ENCODE measurements at regions not wholly inside any gene's neighbourhood (a gene's known extent, or its start where the extent isn't known, plus 50 kb on each side); places are given as distances from the start of the nearest gene placed in this dataset.
"Not testable (repeated sequence)": the region's sequence is repeated elsewhere in the genome, so short reads cannot be mapped to it uniquely, and the experiment has no call there.

GRCh38 chr11:23893126-23893525, 603.7 kb upstream of the LUZP2 start:
- no peaks in the 10 kb centered on the region for H3K36me3 Mint-ChIP-seq (ENCODE audit: low read depth)
- no peak overlapping the region for H3K27ac Mint-ChIP-seq
- DNase-seq (no peak), ATAC-seq (no peak)
- peaks cover 19% of the 10 kb centered on the region for H3K9me3 Mint-ChIP-seq
- H3K27me3 Mint-ChIP-seq, result no peaks in the 10 kb centered on the region
- H3K4me3 Mint-ChIP-seq, result no peak overlapping the region
- no peaks in the 10 kb centered on the region for H3K4me1 Mint-ChIP-seq

- Mint-ChIP-seq H3K4me1 (no peaks in the 10 kb centered on the region), H3K9me3 (peaks cover 8% of the 10 kb centered on the region), H3K4me3 (no peak overlapping the region), H3K27ac (no peak overlapping the region), H3K36me3 (ENCODE audit: low read depth) (no peaks in the 10 kb centered on the region), H3K27me3 (no peaks in the 10 kb centered on the region)
- DNase-seq (no peak), ATAC-seq (no peak)
Measured at GRCh38 chr11:23897453-23898286, 599.2 kb upstream of the LUZP2 start.

- H3K9me3 Mint-ChIP-seq, result peaks cover 9% of the 10 kb centered on the region
- ATAC-seq, result no peak
- no peaks in the 10 kb centered on the region for H3K36me3 Mint-ChIP-seq (ENCODE audit: low read depth)
- no peaks in the 10 kb centered on the region for H3K4me1 Mint-ChIP-seq
- no peak for DNase-seq
- H3K4me3 Mint-ChIP-seq, result no peak overlapping the region
- H3K27ac Mint-ChIP-seq, result no peak overlapping the region
- H3K27me3 Mint-ChIP-seq, result no peaks in the 10 kb centered on the region
Measured at GRCh38 chr11:23903044-23903704, 593.7 kb upstream of the LUZP2 start.

- Mint-ChIP-seq H3K9me3 (no peaks in the 10 kb centered on the region), H3K27ac (no peak overlapping the region), H3K36me3 (ENCODE audit: low read depth) (no peaks in the 10 kb centered on the region), H3K27me3 (no peaks in the 10 kb centered on the region), H3K4me3 (no peak overlapping the region), H3K4me1 (no peaks in the 10 kb centered on the region)
- DNase-seq (no peak), ATAC-seq (no peak)
Measured at GRCh38 chr11:23919455-23919854, 577.4 kb upstream of the LUZP2 start.

- Mint-ChIP-seq H3K4me3 (no peak overlapping the region), H3K9me3 (peaks cover 4% of the 10 kb centered on the region), H3K27me3 (no peaks in the 10 kb centered on the region), H3K4me1 (no peaks in the 10 kb centered on the region), H3K27ac (no peak overlapping the region), H3K36me3 (ENCODE audit: low read depth) (no peaks in the 10 kb centered on the region)
- no peak for DNase-seq
- ATAC-seq, result no peak
Measured at GRCh38 chr11:23923357-23923756, 573.5 kb upstream of the LUZP2 start.

- Mint-ChIP-seq H3K4me1 (no peaks in the 10 kb centered on the region), H3K4me3 (no peak overlapping the region), H3K27me3 (no peaks in the 10 kb centered on the region), H3K36me3 (ENCODE audit: low read depth) (no peaks in the 10 kb centered on the region), H3K27ac (no peak overlapping the region), H3K9me3 (peaks cover 4% of the 10 kb centered on the region)
- no peak for ATAC-seq
- DNase-seq, result no peak
Measured at GRCh38 chr11:23924226-23924625, 572.6 kb upstream of the LUZP2 start.

- no peak for DNase-seq
- H3K36me3 Mint-ChIP-seq (ENCODE audit: low read depth), result no peaks in the 10 kb centered on the region
- ATAC-seq, result no peak
- H3K9me3 Mint-ChIP-seq, result peaks cover 4% of the 10 kb centered on the region
- no peaks in the 10 kb centered on the region for H3K27me3 Mint-ChIP-seq
- H3K27ac Mint-ChIP-seq, result no peak overlapping the region
- H3K4me1 Mint-ChIP-seq, result no peaks in the 10 kb centered on the region
- H3K4me3 Mint-ChIP-seq, result no peak overlapping the region
Measured at GRCh38 chr11:23931443-23931842, 565.4 kb upstream of the LUZP2 start.

- DNase-seq (no peak), ATAC-seq (no peak)
- Mint-ChIP-seq H3K27me3 (no peaks in the 10 kb centered on the region), H3K36me3 (ENCODE audit: low read depth) (no peaks in the 10 kb centered on the region), H3K4me3 (no peak overlapping the region), H3K9me3 (peaks cover 4% of the 10 kb centered on the region), H3K27ac (no peak overlapping the region), H3K4me1 (no peaks in the 10 kb centered on the region)
Measured at GRCh38 chr11:23932485-23932898, 564.4 kb upstream of the LUZP2 start.

GRCh38 chr11:23933721-23934120, 563.1 kb upstream of the LUZP2 start:
- H3K27ac Mint-ChIP-seq, result no peak overlapping the region
- H3K4me3 Mint-ChIP-seq, result no peak overlapping the region
- ATAC-seq (no peak), DNase-seq (no peak)
- H3K9me3 Mint-ChIP-seq, result peaks cover 4% of the 10 kb centered on the region
- no peaks in the 10 kb centered on the region for H3K36me3 Mint-ChIP-seq (ENCODE audit: low read depth)
- no peaks in the 10 kb centered on the region for H3K4me1 Mint-ChIP-seq
- no peaks in the 10 kb centered on the region for H3K27me3 Mint-ChIP-seq

- H3K4me1 Mint-ChIP-seq; H3K9me3 Mint-ChIP-seq; ATAC-seq; DNase-seq; H3K27me3 Mint-ChIP-seq; H3K4me3 Mint-ChIP-seq; H3K27ac Mint-ChIP-seq; H3K36me3 Mint-ChIP-seq (ENCODE audit: low read depth): not testable (repeated sequence)
Measured at GRCh38 chr11:23934671-23935270, 562.1 kb upstream of the LUZP2 start.

GRCh38 chr11:23942117-23942815, 554.6 kb upstream of the LUZP2 start:
- not testable (repeated sequence) for H3K27me3 Mint-ChIP-seq; ATAC-seq; DNase-seq; H3K4me3 Mint-ChIP-seq; H3K27ac Mint-ChIP-seq; H3K36me3 Mint-ChIP-seq (ENCODE audit: low read depth); H3K9me3 Mint-ChIP-seq; H3K4me1 Mint-ChIP-seq

- no peaks in the 10 kb centered on the region for H3K4me1 Mint-ChIP-seq
- DNase-seq (no peak), ATAC-seq (no peak)
- no peak overlapping the region for H3K4me3 Mint-ChIP-seq
- H3K27ac Mint-ChIP-seq, result no peak overlapping the region
- no peaks in the 10 kb centered on the region for H3K27me3 Mint-ChIP-seq
- H3K36me3 Mint-ChIP-seq (ENCODE audit: low read depth), result no peaks in the 10 kb centered on the region
- no peaks in the 10 kb centered on the region for H3K9me3 Mint-ChIP-seq
Measured at GRCh38 chr11:23944923-23945322, 551.9 kb upstream of the LUZP2 start.

GRCh38 chr11:23947883-23948282, 549.0 kb upstream of the LUZP2 start:
- Mint-ChIP-seq H3K9me3 (no peaks in the 10 kb centered on the region), H3K4me3 (no peak overlapping the region), H3K27me3 (no peaks in the 10 kb centered on the region), H3K36me3 (ENCODE audit: low read depth) (no peaks in the 10 kb centered on the region), H3K4me1 (no peaks in the 10 kb centered on the region), H3K27ac (no peak overlapping the region)
- ATAC-seq (no peak), DNase-seq (no peak)

GRCh38 chr11:23948851-23949250, 548.0 kb upstream of the LUZP2 start:
- ATAC-seq (no peak), DNase-seq (no peak)
- Mint-ChIP-seq H3K4me3 (no peak overlapping the region), H3K9me3 (no peaks in the 10 kb centered on the region), H3K4me1 (no peaks in the 10 kb centered on the region), H3K27ac (no peak overlapping the region), H3K27me3 (no peaks in the 10 kb centered on the region), H3K36me3 (ENCODE audit: low read depth) (no peaks in the 10 kb centered on the region)
